SU-DHL-6 (cell line): ENCODE measurements at regions not wholly inside any gene's neighbourhood (a gene's known extent, or its start where the extent isn't known, plus 50 kb on each side); places are given as distances from the start of the nearest gene placed in this dataset.

Experiments
- CTCF ChIP-seq: fragments of 200-600 bp; sonication (generic); IDR thresholded peaks from one replicate; pipeline ENCODE4 v1.5.1; 2017; ENCODE audit warnings: antibody characterized with exemption, mild to moderate bottlenecking, low read length, moderate library complexity; ENCODE audit not compliant: insufficient read depth, poor library complexity, severe bottlenecking
- EZH2phosphoT487 ChIP-seq: fragments of 200-600 bp; sonication (generic), shearing (Covaris generic); conservative IDR thresholded peaks from 2 replicates; pipeline ENCODE4 v1.6.1; 2018; ENCODE audit warnings: mild to moderate bottlenecking, antibody characterized with exemption, low read length, moderate library complexity, mixed read lengths

DNA sequence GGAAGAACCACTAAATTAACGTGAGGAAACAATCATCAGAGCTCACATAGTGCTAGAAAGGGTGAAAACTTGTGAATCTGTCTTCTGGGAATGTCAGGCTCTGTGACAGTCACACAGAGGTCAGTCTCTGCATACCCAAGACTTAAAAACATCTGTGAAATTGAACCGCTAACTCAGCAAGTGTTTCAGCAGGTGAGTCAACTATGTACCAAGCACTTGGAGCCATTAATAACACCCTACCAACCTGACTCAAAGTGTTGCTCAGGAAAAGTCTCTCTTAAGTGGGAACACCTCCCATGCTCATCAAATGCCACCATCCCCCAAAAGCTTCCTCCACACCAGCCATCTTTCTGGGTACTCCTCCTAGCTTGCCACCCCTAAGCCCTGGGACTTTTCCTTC, 92.3 kb upstream of the CARMIL1 start:
- no peak for TF ChIP-seq CTCF
- TF ChIP-seq EZH2phosphoT487: no peak
